ENCODE measurements at regions not wholly inside any gene's neighbourhood (a gene's known extent, or its start where the extent isn't known, plus 50 kb on each side); places are given as distances from the start of the nearest gene placed in this dataset.

- TF ChIP-seq CTCF (IDR thresholded peaks at IDR 0.05; ENCODE audit: low read depth, low read length) (no peak), POLR2A (IDR thresholded peaks at IDR 0.05; ENCODE audit: extremely low read depth, insufficient read length) (no peak)
Observed at GRCh38 chr7:95863-96260, 96.5 kb upstream of the FAM20C start.

All from NB4 (cell line).